NB4 (cell line): ENCODE measurements at regions not wholly inside any gene's neighbourhood (a gene's known extent, or its start where the extent isn't known, plus 50 kb on each side); places are given as distances from the start of the nearest gene placed in this dataset.

Experiments
- DNase-seq: peaks from one replicate; pipeline ENCODE4 v3.0.0; 2010; ENCODE audit warnings: low read depth
- H3K4me3 ChIP-seq: one replicate; pipeline ENCODE4 v1.5.1; 2011; ENCODE audit warnings: mild to moderate bottlenecking, low read depth, low read length, moderate library complexity
- MYC ChIP-seq: IDR thresholded peaks from 2 replicates; pipeline ENCODE4 v1.6.1; 2011; ENCODE audit warnings: low read depth, low read length
- POLR2A ChIP-seq: IDR thresholded peaks from 2 replicates; pipeline ENCODE4 v1.6.1; 2011; ENCODE audit warnings: mild to moderate bottlenecking; ENCODE audit not compliant: insufficient read length; ENCODE audit errors: extremely low read depth
- TF ChIP-seq, protein P1 (sequence below): IDR thresholded peaks from one replicate; pipeline ENCODE4 v1.5.1; 2012; ENCODE audit warnings: low read depth, low read length
- TF ChIP-seq, protein P2 (sequence below): IDR thresholded peaks from 2 replicates; pipeline ENCODE4 v1.6.1; 2011; ENCODE audit warnings: low read depth, low read length

DNA sequence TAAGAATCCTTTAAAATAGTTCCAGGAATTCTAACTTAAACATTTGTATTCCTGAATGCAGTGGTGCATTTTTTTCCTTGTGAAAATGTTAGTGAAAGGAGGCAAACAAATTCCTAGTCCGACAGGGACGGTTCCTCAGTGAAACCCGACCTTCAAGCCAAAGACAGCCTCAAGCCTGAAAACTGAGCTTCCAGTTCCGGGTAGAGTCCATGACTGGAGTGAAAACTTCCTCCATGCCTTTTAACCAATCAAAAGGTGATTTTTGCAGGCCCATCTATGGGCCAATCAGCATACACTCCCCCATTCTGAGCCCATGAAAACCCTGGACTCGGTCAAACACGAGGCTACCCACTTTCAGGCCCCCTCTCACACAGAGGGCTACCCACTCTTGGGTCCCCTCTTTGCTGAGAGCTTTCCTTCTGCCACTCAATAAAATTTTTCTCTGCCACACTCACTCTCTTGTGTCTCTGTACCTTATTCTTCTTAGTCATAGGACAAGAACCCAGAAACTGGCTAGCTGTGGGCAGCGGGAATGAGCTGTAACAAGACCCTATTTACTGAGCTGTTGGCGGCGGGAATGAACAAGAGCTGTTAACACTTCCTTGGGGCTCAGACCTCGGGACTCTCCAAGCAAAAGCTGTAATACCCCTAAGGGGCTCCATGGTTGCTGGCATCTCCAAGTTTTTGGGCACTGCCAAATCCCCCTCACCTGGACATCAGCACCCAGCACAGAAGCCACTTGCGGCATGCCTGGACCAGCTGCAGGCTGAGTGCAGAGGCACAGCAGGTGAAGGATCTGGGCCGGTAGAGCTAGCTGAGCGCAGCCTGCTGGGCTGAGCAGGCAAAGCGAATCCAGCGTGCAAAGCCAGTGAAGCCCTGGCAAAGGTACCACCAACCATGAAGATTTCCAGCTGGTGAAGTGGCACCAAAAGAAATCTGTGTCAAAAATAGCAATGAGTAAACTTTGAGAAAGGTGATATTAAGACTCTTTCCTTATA lies 598.8 kb downstream of the MCTP2 start:
- TF ChIP-seq, protein P1, sequence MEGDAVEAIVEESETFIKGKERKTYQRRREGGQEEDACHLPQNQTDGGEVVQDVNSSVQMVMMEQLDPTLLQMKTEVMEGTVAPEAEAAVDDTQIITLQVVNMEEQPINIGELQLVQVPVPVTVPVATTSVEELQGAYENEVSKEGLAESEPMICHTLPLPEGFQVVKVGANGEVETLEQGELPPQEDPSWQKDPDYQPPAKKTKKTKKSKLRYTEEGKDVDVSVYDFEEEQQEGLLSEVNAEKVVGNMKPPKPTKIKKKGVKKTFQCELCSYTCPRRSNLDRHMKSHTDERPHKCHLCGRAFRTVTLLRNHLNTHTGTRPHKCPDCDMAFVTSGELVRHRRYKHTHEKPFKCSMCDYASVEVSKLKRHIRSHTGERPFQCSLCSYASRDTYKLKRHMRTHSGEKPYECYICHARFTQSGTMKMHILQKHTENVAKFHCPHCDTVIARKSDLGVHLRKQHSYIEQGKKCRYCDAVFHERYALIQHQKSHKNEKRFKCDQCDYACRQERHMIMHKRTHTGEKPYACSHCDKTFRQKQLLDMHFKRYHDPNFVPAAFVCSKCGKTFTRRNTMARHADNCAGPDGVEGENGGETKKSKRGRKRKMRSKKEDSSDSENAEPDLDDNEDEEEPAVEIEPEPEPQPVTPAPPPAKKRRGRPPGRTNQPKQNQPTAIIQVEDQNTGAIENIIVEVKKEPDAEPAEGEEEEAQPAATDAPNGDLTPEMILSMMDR, result no peak
- TF ChIP-seq, protein P2, sequence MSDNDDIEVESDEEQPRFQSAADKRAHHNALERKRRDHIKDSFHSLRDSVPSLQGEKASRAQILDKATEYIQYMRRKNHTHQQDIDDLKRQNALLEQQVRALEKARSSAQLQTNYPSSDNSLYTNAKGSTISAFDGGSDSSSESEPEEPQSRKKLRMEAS, result no peak
- TF ChIP-seq MYC (no peak), POLR2A (no peak)
- no peak for DNase-seq
- H3K4me3 ChIP-seq, result no peak overlapping the region

DNA sequence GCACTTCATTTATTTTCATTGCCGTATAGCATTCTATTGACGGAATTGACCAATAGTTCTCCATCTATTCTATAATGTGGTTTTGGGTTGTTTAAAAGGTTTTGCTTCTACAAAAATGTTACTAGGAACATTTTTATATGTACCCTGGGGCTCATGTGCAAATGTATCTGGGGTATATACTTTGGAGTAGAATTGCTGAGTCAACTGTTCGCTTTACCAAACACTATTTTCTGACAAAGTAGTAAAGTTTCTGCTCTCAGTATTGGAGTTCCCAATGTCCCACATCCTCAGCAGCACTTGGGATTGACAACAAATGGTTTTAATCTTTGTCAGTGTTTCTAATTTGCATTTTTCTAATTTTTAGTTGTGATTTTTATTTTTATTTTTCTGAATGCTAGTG lies 602.6 kb downstream of the MCTP2 start:
- no peak overlapping the region for H3K4me3 ChIP-seq
- DNase-seq, result no peak
- no peak for TF ChIP-seq POLR2A
- no peak for TF ChIP-seq MYC
- TF ChIP-seq, protein P1, result no peak
- TF ChIP-seq, protein P2, result no peak

DNA sequence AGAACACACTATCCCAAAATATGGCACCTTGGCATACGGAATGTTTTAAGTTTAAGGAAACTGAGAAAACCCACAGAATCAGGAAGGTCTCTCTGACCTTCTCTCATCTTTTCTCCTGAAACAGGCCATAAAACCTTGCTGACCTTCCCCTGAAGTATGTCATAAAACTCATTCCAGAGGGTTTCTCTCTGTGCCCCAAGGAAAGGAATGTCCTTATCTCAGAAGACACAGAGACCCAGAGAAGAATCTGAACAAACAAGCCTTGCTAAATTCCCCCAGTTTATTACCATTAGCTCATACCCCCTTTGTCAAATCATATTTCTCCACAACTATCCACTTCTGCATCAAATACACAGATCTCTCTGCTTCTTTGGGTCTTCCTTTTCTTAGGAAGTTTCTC lies 603.1 kb downstream of the MCTP2 start:
- H3K4me3 ChIP-seq, result no peak overlapping the region
- TF ChIP-seq MYC, result no peak
- no peak for TF ChIP-seq POLR2A
- TF ChIP-seq, protein P2, result no peak
- TF ChIP-seq, protein P1, result no peak
- no peak for DNase-seq

DNA sequence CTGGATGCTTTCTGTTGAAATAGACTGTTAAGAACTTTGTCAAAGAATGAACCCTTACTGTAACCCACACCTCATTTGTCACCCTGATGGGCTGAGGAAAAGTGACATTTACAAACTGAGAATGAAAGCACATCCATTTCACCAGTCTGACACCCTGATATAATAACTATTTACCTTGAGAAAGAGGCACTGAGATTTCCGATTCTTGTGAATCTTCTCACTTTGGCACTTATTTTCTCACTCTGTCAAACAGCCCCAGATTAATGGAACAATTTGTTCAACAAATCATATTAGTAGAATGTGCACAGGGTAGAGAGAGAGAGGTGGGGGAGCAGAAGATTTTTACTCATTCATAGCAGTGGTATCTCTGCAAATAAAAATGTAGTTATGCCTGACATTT lies 606.9 kb downstream of the MCTP2 start:
- DNase-seq, result no peak
- TF ChIP-seq MYC, result no peak
- TF ChIP-seq, protein P2, result no peak
- TF ChIP-seq, protein P1, result no peak
- H3K4me3 ChIP-seq, result no peak overlapping the region

DNA sequence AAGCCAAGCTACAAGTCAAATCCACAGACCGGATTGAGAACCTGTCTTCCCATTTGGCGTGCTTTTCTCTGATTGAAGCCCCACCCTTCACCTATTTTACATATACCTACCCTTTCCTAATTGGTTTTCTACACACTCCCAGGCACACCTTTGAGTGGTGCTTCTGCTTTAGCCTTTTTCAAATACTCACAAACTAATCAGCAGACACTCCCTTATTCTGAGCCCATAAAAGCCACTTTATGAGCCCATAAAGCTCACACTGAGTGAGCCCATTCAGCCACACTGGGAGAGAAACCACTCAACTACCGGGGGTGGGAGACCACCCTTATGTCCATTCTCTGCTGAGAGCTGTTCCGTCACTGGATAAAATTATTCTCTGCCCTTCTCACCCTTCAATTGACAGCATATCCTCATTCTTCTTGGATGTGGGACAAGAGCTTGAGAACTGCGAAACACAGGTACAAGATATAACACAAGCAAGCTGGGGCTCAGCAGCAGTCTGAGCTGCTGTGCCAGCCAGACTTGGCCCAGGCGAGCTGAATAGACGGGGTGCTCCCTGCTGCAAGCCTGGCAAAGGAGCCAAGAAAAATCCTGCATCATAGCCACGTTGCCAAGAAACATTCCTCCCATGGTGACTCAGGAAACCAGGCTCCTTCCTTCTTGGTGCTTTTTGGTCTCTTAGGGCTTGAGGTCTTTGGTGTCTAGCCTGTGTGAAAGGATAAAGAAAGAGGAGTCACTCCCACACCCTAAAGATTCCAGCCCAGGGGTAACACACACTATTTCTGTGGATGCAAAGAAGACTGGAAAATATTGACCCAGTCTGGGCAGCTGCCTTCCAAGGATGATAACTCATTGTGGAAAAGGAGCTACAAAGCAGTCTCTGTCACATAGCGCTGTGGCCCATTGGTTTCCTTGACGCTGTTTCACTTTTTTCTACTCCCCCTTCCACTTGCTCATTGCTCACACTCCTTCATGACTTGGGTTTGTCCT lies 609.7 kb downstream of the MCTP2 start:
- no peak for DNase-seq
- H3K4me3 ChIP-seq, result no peak overlapping the region
- no peak for TF ChIP-seq MYC
- TF ChIP-seq, protein P1, result no peak
- TF ChIP-seq, protein P2, result no peak
- no peak for TF ChIP-seq POLR2A
